HG03066 (cell line): ENCODE measurements at regions not wholly inside any gene's neighbourhood (a gene's known extent, or its start where the extent isn't known, plus 50 kb on each side); places are given as distances from the start of the nearest gene placed in this dataset.
A peak's percentile ranks its signal among the peaks of the same experiment; 100 is the strongest.
"Not testable (repeated sequence)": the region's sequence is repeated elsewhere in the genome, so short reads cannot be mapped to it uniquely, and the experiment has no call there.

Experiments
- ATAC-seq: cut with Tn5 transposase; IDR thresholded peaks from one replicate; pipeline ENCODE4 v1.9.1; 2021; ENCODE audit warnings: low read depth; ENCODE audit not compliant: unreplicated experiment

DNA sequence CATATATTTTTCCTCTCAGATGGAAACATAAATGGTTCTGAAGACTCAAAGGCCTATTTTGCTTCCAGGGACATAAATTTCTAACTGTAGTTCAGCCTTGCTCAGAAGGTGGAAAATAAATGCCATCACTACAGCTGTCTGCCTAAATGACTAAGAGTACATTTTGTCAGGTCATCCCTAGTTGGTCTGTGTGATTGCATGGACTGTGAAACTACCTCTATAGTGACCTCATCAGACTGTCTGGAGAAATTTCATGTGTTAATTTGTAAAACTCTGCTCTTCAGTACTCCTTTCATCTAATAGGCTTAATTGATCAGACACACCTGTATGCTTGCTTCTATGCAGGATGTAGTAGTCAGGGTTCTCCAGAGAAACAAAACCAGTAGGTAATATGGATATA lies 886.9 kb downstream of the AMY1C start:
- peak; percentile 58 for ATAC-seq

DNA sequence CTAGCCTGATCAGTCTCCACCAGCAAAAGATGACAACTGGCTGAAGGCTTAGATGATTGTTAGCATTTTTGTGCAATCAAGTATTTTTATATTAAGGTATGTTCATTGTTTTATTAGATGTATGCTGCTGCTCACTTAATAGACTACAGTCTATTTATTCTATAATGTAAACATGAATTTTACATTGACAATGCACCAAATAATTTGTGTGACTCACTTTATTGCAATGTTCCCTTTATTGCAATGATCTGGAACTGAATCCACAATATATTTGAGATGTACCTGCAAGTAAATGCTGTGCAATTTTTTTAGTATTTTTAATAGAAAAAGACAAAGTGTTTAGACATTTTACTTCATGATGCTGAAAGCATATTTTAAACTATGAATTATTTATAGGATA lies 896.5 kb downstream of the AMY1C start:
- ATAC-seq = no peak

DNA sequence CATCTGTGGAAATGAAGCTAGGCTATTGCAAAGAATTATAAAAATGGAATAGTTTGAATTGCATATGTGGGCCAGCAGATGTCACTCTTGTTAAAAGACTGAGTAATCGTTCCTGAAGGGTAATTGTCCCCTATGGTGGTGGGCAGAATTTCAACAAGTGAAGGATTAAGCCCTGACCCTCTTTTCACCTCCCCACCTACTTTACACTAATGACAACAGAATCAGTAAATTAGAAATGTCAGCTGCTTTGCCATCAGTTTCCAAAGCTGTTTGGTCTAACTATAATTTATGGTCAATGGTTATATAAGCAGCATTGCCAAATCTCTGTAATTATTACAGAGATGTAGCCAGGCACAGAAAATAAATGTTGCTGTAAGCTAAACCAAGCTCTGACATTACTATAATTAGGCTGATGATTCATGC lies 898.6 kb downstream of the AMY1C start:
- peak; percentile 67 for ATAC-seq

GRCh38 chr1:104664374-104664773 lies 914.7 kb downstream of the AMY1C start:
- not testable (repeated sequence) for ATAC-seq

GRCh38 chr1:104665300-104665699 lies 915.6 kb downstream of the AMY1C start:
- no peak for ATAC-seq

- no peak for ATAC-seq
Observed at GRCh38 chr1:104671684-104672353, 922.1 kb downstream of the AMY1C start.

- ATAC-seq = no peak
Observed at GRCh38 chr1:104699433-104699832, 949.7 kb downstream of the AMY1C start.

DNA sequence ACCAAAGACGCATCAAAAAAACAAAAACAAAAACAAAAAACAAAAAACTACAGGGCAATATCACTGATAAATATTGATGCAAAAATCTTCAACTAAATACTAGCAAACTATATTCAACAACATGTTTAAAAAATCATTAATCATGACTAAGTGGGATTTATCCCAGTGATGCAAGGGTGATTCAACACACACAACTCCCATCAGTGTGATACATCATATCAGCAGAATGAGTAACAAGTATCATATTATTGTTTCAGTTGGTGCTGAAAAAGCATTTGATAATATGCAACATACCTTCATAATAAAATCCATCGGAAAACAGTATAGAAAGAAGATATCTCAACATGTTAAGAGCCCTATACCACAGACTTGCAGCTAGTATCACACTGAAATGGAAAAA lies 953.0 kb downstream of the AMY1C start:
- ATAC-seq = no peak

DNA sequence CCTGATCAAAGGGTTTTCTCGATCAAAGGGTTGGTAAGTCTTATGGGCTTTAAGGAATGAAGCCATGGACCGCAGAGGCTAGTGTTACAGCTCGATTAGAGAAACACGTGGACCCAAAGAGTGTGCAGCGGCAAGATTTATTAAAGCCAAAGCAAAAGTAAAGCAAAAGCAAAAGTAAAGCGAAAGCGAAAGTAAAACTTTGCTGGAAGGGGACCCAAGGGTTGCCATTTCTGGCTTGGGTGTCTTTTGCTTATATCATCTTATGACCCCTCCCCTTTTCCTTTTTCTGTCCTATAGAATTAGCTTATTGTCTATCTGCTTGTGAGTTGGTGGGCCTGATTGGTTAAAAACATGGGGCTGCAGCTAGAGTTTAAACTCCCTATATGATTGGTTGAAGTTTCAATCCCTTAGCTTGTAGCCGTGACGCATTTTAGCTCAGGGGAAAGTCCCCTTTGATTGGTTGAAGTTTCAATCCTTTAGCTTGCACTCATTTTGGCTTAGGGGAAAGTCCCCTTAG lies 957.0 kb downstream of the AMY1C start:
- no peak for ATAC-seq

DNA sequence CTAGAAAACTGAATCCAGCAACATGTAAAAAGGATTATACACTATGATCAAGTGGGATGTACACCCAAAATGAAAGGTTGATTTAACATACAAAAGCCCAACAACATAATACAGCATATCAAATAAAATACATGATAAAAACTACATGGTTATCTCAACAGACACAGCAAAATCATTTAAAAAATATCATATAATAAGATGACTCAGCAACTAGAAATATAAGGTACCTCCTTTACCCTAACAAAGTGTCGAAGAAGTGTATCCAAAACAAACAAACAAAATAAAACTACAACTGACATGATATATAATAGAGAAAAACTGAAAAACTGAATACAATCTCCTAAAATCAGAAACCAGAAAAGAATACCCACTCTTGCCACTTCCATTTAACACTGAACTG lies 969.1 kb downstream of the AMY1C start:
- no peak for ATAC-seq

DNA sequence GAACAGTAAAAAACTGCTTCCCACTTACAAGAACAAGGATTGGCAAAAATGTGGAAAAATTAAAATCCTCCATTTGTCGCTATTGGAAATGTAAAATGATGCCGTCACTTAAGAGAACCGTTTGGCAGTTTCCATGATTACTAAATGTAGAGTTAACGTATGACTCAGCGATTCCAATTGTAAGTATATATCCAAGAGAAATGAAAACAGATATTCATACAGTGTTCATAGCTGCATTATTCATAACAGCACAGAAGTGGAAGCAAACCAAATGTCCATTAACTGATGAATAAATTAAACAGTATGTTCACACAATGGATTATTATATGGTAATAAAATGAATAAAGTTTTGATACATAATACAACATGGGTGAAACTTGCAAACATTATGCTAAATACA lies 971.0 kb downstream of the AMY1C start:
- no peak for ATAC-seq

- no peak for ATAC-seq
Observed at GRCh38 chr1:104726917-104727316, 977.2 kb downstream of the AMY1C start.

- ATAC-seq = no peak
Observed at GRCh38 chr1:104733866-104734265, 984.2 kb downstream of the AMY1C start.

DNA sequence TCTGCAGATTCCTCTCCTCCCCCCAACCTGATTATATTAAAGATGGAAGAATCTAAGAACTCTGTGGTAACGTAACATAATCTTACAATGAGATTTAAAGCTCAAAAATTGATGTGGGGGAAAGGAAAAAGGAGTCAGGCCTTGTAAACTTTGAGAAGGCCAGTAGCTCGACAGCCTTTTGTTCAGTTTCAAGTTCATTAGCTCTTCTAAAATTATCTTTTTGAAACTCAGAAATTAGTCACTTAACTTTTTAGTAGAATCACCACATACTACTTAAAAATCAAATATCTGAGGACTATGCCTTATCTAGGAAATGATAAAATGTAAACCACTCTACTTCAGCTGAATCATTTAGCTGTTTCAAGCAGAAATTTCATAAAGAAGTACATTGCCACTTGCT lies 996.2 kb downstream of the AMY1C start:
- ATAC-seq = no peak

DNA sequence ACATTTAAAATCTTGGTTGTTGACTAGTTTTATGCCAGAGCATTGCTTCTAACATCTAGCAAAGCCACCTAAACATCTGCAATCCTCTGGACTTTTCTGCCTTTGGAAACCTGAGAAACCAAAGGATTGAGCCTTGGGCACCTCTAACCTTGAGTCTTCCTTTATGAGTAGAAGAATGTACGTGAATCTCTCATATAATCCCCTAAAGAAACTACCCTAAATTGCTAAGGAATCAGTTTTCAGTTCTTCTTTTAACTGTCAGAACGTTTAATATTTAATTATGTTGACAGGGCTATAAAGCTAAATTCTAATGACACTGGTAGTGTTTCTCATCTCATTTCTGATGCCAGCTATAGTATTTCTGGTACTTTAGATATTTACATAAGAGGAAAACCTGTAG lies 997.3 kb downstream of the AMY1C start:
- peak; percentile 63 for ATAC-seq

- peak; percentile 92 for ATAC-seq
Observed at GRCh38 chr1:104760017-104760416, 1010.3 kb downstream of the AMY1C start.

GRCh38 chr1:104761961-104762570 lies 1012.4 kb downstream of the AMY1C start:
- no peak for ATAC-seq

DNA sequence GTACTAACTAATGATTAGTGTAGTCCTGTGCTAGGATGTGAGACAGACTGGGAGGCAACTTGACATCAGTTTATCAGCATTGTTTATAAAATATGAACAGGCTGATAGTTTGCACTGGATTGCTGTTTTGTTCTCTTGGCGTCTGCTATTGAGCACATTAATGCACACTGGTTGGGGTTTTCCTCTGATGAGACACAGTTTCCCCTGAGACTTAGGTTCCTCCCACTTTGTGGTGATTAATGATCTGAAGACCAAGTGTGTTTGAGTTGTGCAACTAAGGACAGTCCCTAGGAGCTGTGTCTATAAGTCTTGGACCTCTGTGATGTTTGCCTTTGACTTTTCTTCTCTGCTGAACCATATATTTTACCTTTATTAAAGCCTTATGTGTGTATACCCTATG lies 1015.4 kb downstream of the AMY1C start:
- peak; percentile 53 for ATAC-seq

- peak; percentile 60 for ATAC-seq
Observed at GRCh38 chr1:104768466-104768865, 1018.8 kb downstream of the AMY1C start.

DNA sequence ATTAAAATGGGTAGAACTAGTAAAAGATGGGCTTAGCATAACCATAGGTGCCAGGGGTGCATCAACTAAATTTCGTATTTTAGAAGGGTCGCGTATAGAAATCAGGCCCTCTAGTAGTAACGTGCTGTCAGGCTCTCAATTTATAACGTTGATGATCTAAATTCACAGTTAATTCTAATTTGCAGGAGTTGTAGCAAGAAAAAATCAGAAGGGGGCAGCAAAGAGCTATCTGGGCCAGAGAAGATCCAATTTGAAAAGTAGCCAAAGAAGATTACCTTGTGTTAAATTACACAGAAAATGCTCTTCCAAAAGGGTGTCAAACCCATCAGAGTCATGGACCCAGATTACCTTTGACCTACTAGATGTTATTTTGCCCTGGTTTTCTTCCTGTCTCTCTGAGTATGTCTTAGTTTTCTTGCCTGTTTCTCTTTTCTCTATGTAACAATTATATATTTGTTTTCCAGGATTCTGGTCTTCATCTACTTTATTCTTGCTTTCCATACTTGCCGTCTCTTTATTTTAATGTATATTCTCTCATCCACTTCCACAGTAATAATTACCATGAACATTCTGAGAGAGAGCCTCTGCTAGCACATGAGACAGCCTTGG lies 1030.9 kb downstream of the AMY1C start:
- peak; percentile 77 for ATAC-seq

- no peak for ATAC-seq
Observed at GRCh38 chr1:104785575-104786187, 1036.0 kb downstream of the AMY1C start.
